WERI-Rb-1 (cell line): ENCODE measurements at regions not wholly inside any gene's neighbourhood (a gene's known extent, or its start where the extent isn't known, plus 50 kb on each side); places are given as distances from the start of the nearest gene placed in this dataset.

Experiments
- DNase-seq: peaks from one replicate; pipeline ENCODE4 v3.0.0-alpha.2; 2020
- H3K27ac ChIP-seq: fragments of 250-450 bp; sonication (Bioruptor Pico); 2 replicates; pipeline ENCODE4 v1.5.1; 2020; ENCODE audit warnings: mild to moderate bottlenecking, moderate library complexity
- H3K27me3 ChIP-seq: fragments of 250-450 bp; sonication (Bioruptor Pico); 2 replicates; pipeline ENCODE4 v1.5.1; 2021; ENCODE audit warnings: mild to moderate bottlenecking, low read depth, moderate library complexity; ENCODE audit not compliant: insufficient read depth, severe bottlenecking
- H3K36me3 ChIP-seq: fragments of 250-450 bp; sonication (Bioruptor Pico); 2 replicates; pipeline ENCODE4 v1.5.1; 2020; ENCODE audit warnings: mild to moderate bottlenecking, moderate library complexity
- H3K4me3 ChIP-seq: 2 replicates; pipeline ENCODE4 v1.5.1; 2011; ENCODE audit warnings: low read depth, mild to moderate bottlenecking, control low read depth, low read length
- H3K9me3 ChIP-seq: fragments of 250-450 bp; sonication (Bioruptor Pico); 2 replicates; pipeline ENCODE4 v1.5.1; 2021; ENCODE audit warnings: mild to moderate bottlenecking, moderate library complexity; ENCODE audit not compliant: severe bottlenecking
- CTCF ChIP-seq: IDR thresholded peaks from 2 replicates; pipeline ENCODE4 v1.5.1; 2011; ENCODE audit warnings: low read depth, mild to moderate bottlenecking, control low read depth, inconsistent platforms, low read length

- Histone ChIP-seq H3K27me3 (no peaks in the 10 kb centered on the region), H3K36me3 (no peaks in the 10 kb centered on the region), H3K4me3 (no peak overlapping the region), H3K9me3 (no peaks in the 10 kb centered on the region), H3K27ac (no peak overlapping the region)
- TF ChIP-seq CTCF: no peak
- DNase-seq: no peak
Observed at GRCh38 chr3:193943851-193944517, 192.0 kb upstream of the HES1 start.

- no peak overlapping the region for H3K4me3 ChIP-seq
- no peaks in the 10 kb centered on the region for H3K9me3 ChIP-seq
- no peaks in the 10 kb centered on the region for H3K36me3 ChIP-seq
- no peaks in the 10 kb centered on the region for H3K27me3 ChIP-seq
- TF ChIP-seq CTCF: no peak
- no peak for DNase-seq
- H3K27ac ChIP-seq: no peak overlapping the region
Observed at GRCh38 chr3:193944518-193944884, 191.4 kb upstream of the HES1 start.

GRCh38 chr3:193945143-193945542 lies 190.8 kb upstream of the HES1 start:
- no peak for DNase-seq
- no peaks in the 10 kb centered on the region for H3K27me3 ChIP-seq
- no peaks in the 10 kb centered on the region for H3K36me3 ChIP-seq
- no peak overlapping the region for H3K27ac ChIP-seq
- TF ChIP-seq CTCF: no peak
- no peaks in the 10 kb centered on the region for H3K9me3 ChIP-seq
- H3K4me3 ChIP-seq: no peak overlapping the region

GRCh38 chr3:193946945-193947344 lies 189.0 kb upstream of the HES1 start:
- no peak for DNase-seq
- H3K9me3 ChIP-seq: no peaks in the 10 kb centered on the region
- H3K27me3 ChIP-seq: no peaks in the 10 kb centered on the region
- H3K27ac ChIP-seq: no peak overlapping the region
- no peak overlapping the region for H3K4me3 ChIP-seq
- no peaks in the 10 kb centered on the region for H3K36me3 ChIP-seq
- no peak for TF ChIP-seq CTCF

GRCh38 chr3:193947596-193947995 lies 188.4 kb upstream of the HES1 start:
- Histone ChIP-seq H3K36me3 (no peaks in the 10 kb centered on the region), H3K27ac (no peak overlapping the region), H3K9me3 (no peaks in the 10 kb centered on the region), H3K27me3 (no peaks in the 10 kb centered on the region), H3K4me3 (no peak overlapping the region)
- no peak for TF ChIP-seq CTCF
- DNase-seq: no peak

- no peak overlapping the region for H3K4me3 ChIP-seq
- no peak for DNase-seq
- TF ChIP-seq CTCF: no peak
- no peak overlapping the region for H3K27ac ChIP-seq
- no peaks in the 10 kb centered on the region for H3K9me3 ChIP-seq
- no peaks in the 10 kb centered on the region for H3K36me3 ChIP-seq
- H3K27me3 ChIP-seq: no peaks in the 10 kb centered on the region
Observed at GRCh38 chr3:193948459-193948858, 187.5 kb upstream of the HES1 start.
